Caco-2 (cell line): ENCODE measurements at regions not wholly inside any gene's neighbourhood (a gene's known extent, or its start where the extent isn't known, plus 50 kb on each side); places are given as distances from the start of the nearest gene placed in this dataset.

ENCODE experiments used
- BruUV-seq: library from RNA; stranded (reverse); fragments of 400-500 nt; replicated peaks from 2 replicates; lab custom pipeline; 2021; lab: Mats Ljungman, UMichigan
- CTCF ChIA-PET: fragments of 300-600 bp; sonication (Branson Sonifier 250); formaldehyde crosslinking; loops from one replicate; lab custom pipeline; 2022; ENCODE audit warnings: antibody characterized with exemption; lab: Charles Lee
- POLR2A ChIA-PET: fragments of 300-600 bp; sonication (Branson Sonifier 250); formaldehyde crosslinking; loops from one replicate; lab custom pipeline; 2022; ENCODE audit warnings: antibody characterized with exemption; lab: Charles Lee
- DNase-seq, 2 experiments: peaks; one replicate each; pipeline versions ENCODE4 v3.0.0 to v3.0.0-alpha.2; 2020 to 2022
- H3K27me3 ChIP-seq: replicated peaks from 2 replicates; pipeline ENCODE4 v1.6.0; 2011; ENCODE audit warnings: low read length; ENCODE audit not compliant: control insufficient read depth, insufficient read depth
- H3K36me3 ChIP-seq: 2 replicates; pipeline ENCODE4 v1.5.1; 2011; ENCODE audit warnings: low read length; ENCODE audit not compliant: control insufficient read depth, insufficient read depth
- H3K4me1 ChIP-seq: fragments of 250-450 bp; sonication (Bioruptor Pico); 2 replicates; pipeline ENCODE4 v1.5.1; 2020; ENCODE audit warnings: mild to moderate bottlenecking
- H3K4me3 ChIP-seq: 2 replicates; pipeline ENCODE4 v1.5.1; 2011; ENCODE audit warnings: low read depth, mild to moderate bottlenecking, control low read depth, low read length
- H3K9me3 ChIP-seq: fragments of 250-450 bp; sonication (Bioruptor Pico); 2 replicates; pipeline ENCODE4 v1.5.1; 2020; ENCODE audit warnings: mild to moderate bottlenecking, moderate library complexity
- H3K27ac Mint-ChIP-seq: one replicate; pipeline ENCODE4 v1.8.0; 2022; ENCODE audit warnings: mixed read lengths; ENCODE audit not compliant: unreplicated experiment
- H3K27me3 Mint-ChIP-seq: one replicate; pipeline ENCODE4 v1.8.0; 2022; ENCODE audit warnings: mixed read lengths; ENCODE audit not compliant: insufficient read depth, unreplicated experiment
- H3K36me3 Mint-ChIP-seq: one replicate; pipeline ENCODE4 v1.8.0; 2022; ENCODE audit warnings: mild to moderate bottlenecking, mixed read lengths; ENCODE audit not compliant: insufficient read depth, unreplicated experiment
- H3K4me1 Mint-ChIP-seq: one replicate; pipeline ENCODE4 v1.8.0; 2022; ENCODE audit warnings: low read depth, mixed read lengths; ENCODE audit not compliant: unreplicated experiment
- H3K4me3 Mint-ChIP-seq: one replicate; pipeline ENCODE4 v1.8.0; 2022; ENCODE audit warnings: mild to moderate bottlenecking, moderate library complexity, mixed read lengths; ENCODE audit not compliant: unreplicated experiment
- H3K9me3 Mint-ChIP-seq: one replicate; pipeline ENCODE4 v1.8.0; 2022; ENCODE audit warnings: mixed read lengths; ENCODE audit not compliant: unreplicated experiment
- intact Hi-C: fragments of 100-400 bp; cut with micrococcal nuclease; formaldehyde crosslinking; loops from one replicate; pipeline ENCODE4 v1.10.0; 2022; ENCODE audit not compliant: unreplicated experiment
- TF ChIP-seq, protein P1 (sequence below), 2 experiments: fragments of 200-600 bp in 1 of 2; IDR thresholded peaks; 1 replicate in 1 of 2; 2 replicates in 1 of 2; pipeline versions ENCODE4 v1.5.1 to v1.8.0; 2011 to 2022; ENCODE audit warnings: antibody characterized with exemption in 1 of 2, control low read depth in 1 of 2, inconsistent platforms in 1 of 2, low read depth in 1 of 2, low read length in 1 of 2, mild to moderate bottlenecking in 1 of 2, moderate library complexity in 1 of 2; ENCODE audit not compliant: insufficient read depth in 1 of 2, severe bottlenecking in 1 of 2, unreplicated experiment in 1 of 2

DNA sequence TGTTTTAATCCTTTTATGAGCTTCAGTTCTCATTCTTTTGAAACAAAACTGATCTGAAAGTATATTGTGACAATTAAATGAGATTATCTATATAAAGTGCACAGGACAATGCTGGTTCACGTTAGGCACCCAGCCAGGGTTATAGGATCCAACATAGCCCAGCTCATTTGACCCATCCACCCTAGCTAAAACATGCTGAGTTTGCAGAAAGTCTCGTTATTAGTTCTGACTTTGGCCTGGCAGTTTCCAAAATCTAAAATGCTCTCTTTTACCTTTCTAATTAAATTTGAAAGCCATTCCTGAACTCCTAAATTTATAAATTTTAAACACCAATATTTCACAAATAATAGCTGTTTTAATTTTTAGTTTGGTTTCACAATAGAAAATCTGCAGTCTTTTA lies 131.9 kb upstream of the PTPRD start:
- no peak for DNase-seq
- ChIA-PET POLR2A (no interaction called here), CTCF (no interaction called here)
- no peaks in the 10 kb centered on the region for H3K4me1 Mint-ChIP-seq
- intact Hi-C loops = no loop called here
- no peaks in the 10 kb centered on the region for H3K9me3 Mint-ChIP-seq
- Histone ChIP-seq H3K9me3 (no peaks in the 10 kb centered on the region), H3K27me3 (no peaks in the 10 kb centered on the region), H3K4me3 (no peak overlapping the region), H3K36me3 (no peaks in the 10 kb centered on the region), H3K4me1 (no peaks in the 10 kb centered on the region)
- no peaks in the 10 kb centered on the region for H3K36me3 Mint-ChIP-seq
- H3K27ac Mint-ChIP-seq = no peak overlapping the region
- no TSS peak for BruUV-seq
- TF ChIP-seq, protein P1, sequence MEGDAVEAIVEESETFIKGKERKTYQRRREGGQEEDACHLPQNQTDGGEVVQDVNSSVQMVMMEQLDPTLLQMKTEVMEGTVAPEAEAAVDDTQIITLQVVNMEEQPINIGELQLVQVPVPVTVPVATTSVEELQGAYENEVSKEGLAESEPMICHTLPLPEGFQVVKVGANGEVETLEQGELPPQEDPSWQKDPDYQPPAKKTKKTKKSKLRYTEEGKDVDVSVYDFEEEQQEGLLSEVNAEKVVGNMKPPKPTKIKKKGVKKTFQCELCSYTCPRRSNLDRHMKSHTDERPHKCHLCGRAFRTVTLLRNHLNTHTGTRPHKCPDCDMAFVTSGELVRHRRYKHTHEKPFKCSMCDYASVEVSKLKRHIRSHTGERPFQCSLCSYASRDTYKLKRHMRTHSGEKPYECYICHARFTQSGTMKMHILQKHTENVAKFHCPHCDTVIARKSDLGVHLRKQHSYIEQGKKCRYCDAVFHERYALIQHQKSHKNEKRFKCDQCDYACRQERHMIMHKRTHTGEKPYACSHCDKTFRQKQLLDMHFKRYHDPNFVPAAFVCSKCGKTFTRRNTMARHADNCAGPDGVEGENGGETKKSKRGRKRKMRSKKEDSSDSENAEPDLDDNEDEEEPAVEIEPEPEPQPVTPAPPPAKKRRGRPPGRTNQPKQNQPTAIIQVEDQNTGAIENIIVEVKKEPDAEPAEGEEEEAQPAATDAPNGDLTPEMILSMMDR (IDR thresholded peaks at IDR 0.05; ENCODE audit: insufficient read depth in 1 of 2, low read depth in 1 of 2, low read length in 1 of 2, severe bottlenecking in 1 of 2, unreplicated experiment in 1 of 2) = no peak
- no peak overlapping the region for H3K4me3 Mint-ChIP-seq
- H3K27me3 Mint-ChIP-seq = no peaks in the 10 kb centered on the region

DNA sequence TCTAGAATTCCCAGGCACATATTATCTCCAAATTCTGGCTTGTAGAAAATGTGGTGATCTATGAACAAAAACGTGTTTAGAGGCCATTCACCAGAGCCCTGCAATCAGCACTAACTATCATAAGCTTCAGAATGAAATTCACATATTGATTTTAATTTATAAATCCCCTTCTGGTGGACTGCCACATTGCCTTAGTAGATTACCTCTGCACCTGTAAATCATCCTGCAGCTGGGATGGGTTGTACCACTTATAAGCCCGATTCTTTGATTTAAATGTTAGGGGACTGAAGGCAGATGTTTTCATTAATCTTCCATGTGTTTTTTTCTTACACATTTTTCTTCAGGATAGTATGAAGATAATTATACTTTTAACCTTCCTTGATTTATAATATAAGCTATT lies 140.7 kb upstream of the PTPRD start:
- Mint-ChIP-seq H3K27me3 (no peaks in the 10 kb centered on the region), H3K4me1 (no peaks in the 10 kb centered on the region), H3K4me3 (no peak overlapping the region), H3K36me3 (no peaks in the 10 kb centered on the region), H3K27ac (no peak overlapping the region), H3K9me3 (no peaks in the 10 kb centered on the region)
- TF ChIP-seq, protein P1 (IDR thresholded peaks at IDR 0.05; ENCODE audit: insufficient read depth in 1 of 2, low read depth in 1 of 2, low read length in 1 of 2, severe bottlenecking in 1 of 2, unreplicated experiment in 1 of 2) = no peak
- Histone ChIP-seq H3K27me3 (no peaks in the 10 kb centered on the region), H3K4me1 (no peaks in the 10 kb centered on the region), H3K36me3 (no peaks in the 10 kb centered on the region), H3K9me3 (no peaks in the 10 kb centered on the region), H3K4me3 (no peak overlapping the region)
- intact Hi-C loops = no loop called here
- BruUV-seq = no TSS peak
- DNase-seq = no peak
- POLR2A ChIA-PET = no interaction called here
- CTCF ChIA-PET = no interaction called here

DNA sequence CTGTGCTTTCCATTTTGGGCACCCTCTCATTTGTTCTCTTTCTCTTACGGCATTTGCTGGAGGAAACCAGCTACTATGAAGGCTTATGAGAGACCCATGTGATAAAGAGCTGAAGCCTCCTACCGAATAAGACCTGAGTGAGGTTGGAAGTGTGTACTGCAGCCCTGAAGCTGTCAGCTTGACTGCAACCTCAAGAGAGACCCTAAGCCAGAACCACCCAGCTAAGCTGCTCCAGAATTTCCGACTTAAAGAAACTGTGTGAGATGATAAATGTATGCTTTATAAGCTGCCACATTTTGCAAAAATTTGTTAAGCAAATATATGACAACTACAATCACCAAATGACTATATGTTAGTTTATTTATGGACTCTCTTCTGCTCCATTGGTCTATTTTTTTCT lies 151.7 kb upstream of the PTPRD start:
- intact Hi-C loops = no loop called here
- ChIA-PET CTCF (no interaction called here), POLR2A (no interaction called here)
- Mint-ChIP-seq H3K4me1 (no peaks in the 10 kb centered on the region), H3K27ac (no peak overlapping the region), H3K4me3 (no peak overlapping the region), H3K36me3 (no peaks in the 10 kb centered on the region), H3K9me3 (no peaks in the 10 kb centered on the region), H3K27me3 (no peaks in the 10 kb centered on the region)
- BruUV-seq = no TSS peak
- Histone ChIP-seq H3K4me1 (no peaks in the 10 kb centered on the region), H3K9me3 (no peaks in the 10 kb centered on the region), H3K27me3 (no peaks in the 10 kb centered on the region), H3K4me3 (no peak overlapping the region), H3K36me3 (no peaks in the 10 kb centered on the region)
- DNase-seq = no peak
- TF ChIP-seq, protein P1 (IDR thresholded peaks at IDR 0.05; ENCODE audit: insufficient read depth in 1 of 2, low read depth in 1 of 2, low read length in 1 of 2, severe bottlenecking in 1 of 2, unreplicated experiment in 1 of 2) = no peak
